ENCODE measurements at regions not wholly inside any gene's neighbourhood (a gene's known extent, or its start where the extent isn't known, plus 50 kb on each side); places are given as distances from the start of the nearest gene placed in this dataset.

GRCh38 chrY:16636254-16636653 is 1243.8 kb downstream of the CDY2B start:
- TF ChIP-seq POLR2A (IDR thresholded peaks at IDR 0.05) (no peak), CTCF (IDR thresholded peaks at IDR 0.05) (no peak)

All from right lobe of liver (tissue), 4 donors.